ENCODE measurements at regions not wholly inside any gene's neighbourhood (a gene's known extent, or its start where the extent isn't known, plus 50 kb on each side); places are given as distances from the start of the nearest gene placed in this dataset.

DNA sequence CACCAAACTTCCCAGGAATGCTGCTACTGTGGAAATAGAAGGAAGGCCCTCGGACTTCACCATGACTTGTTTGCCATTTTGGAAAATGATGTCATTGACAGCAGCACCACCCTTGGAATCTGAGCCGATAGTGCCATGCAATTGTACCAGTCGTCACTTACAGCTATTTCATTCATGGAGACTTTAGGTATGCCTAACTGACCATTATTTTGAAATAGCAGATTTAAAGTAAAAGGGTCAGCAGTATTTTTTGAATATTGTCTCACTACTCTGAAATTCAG is 66.0 kb upstream of the ARL8B start:
- DNase-seq (ENCODE audit: low read depth in 1 of 2, low spot score in 2 of 2) (no peak), FAIRE-seq (no peak)
- no peak overlapping the region for H2BK5ac ChIP-seq (ENCODE audit: low read depth, low read length)
- H3K4ac ChIP-seq (replicated peaks; ENCODE audit: insufficient read length, low read depth, low read length), result no peak overlapping the region
- H2BK20ac ChIP-seq (ENCODE audit: low read length), result no peak overlapping the region
- POLR2A ChIA-PET (ENCODE audit: partially characterized antibody), result no interaction called here
- no peak overlapping the region for H3K4me3 ChIP-seq (ENCODE audit: extremely low read depth in 1 of 4, insufficient read depth in 2 of 4, low read depth in 3 of 4, low read length in 4 of 4)
- H3K36me3 ChIP-seq (ENCODE audit: control insufficient read depth in 2 of 4, insufficient read depth in 4 of 4, low read length in 3 of 4), result no peaks in the 10 kb centered on the region
- H4K20me1 ChIP-seq (replicated peaks in 1 of 2; ENCODE audit: control insufficient read depth in 1 of 2, insufficient read depth in 2 of 2, low read length in 2 of 2), result no peaks in the 10 kb centered on the region
- H3K56ac ChIP-seq (replicated peaks; ENCODE audit: insufficient read length, low read depth, low read length), result no peak overlapping the region
- H4K8ac ChIP-seq (ENCODE audit: extremely low read depth, insufficient read depth, low read length), result no peak overlapping the region
- no peak overlapping the region for H3K14ac ChIP-seq (ENCODE audit: insufficient read length)
- no peak overlapping the region for H4K91ac ChIP-seq (replicated peaks; ENCODE audit: insufficient read length, low read length)
- H3K18ac ChIP-seq (ENCODE audit: extremely low read depth, low read length), result no peak overlapping the region
- H3K4me2 ChIP-seq (ENCODE audit: insufficient read depth in 1 of 2, low read depth in 2 of 2, low read length in 2 of 2), result no peak overlapping the region
- H4K5ac ChIP-seq (ENCODE audit: insufficient read length, low read depth, low read length), result no peak overlapping the region
- no peak overlapping the region for H2BK120ac ChIP-seq (replicated peaks; ENCODE audit: low read depth, low read length)
- no peaks in the 10 kb centered on the region; the same call in 1 of the 2 replicates for H3K23me2 ChIP-seq (ENCODE audit: low read depth, low read length)
- H3K4me1 ChIP-seq (replicated peaks in 1 of 4; ENCODE audit: control insufficient read depth in 3 of 4, insufficient read depth in 4 of 4, low read length in 3 of 4), result no peaks in the 10 kb centered on the region
- CTCF ChIA-PET (ENCODE audit: partially characterized antibody), result interaction anchor here (0.7 to 2.2 kb wide), 4 partner anchors 14 to 345 kb away, joined by 3 to 6 read pairs (median 4); no protein-coding TSS in a partner anchor
- WGBS, 2 experiments (ENCODE audit: extremely low coverage in 1 of 2, insufficient coverage in 1 of 2, insufficient read length in 1 of 2, insufficient replicate concordance in 2 of 2, low coverage in 1 of 2, low lambda C conversion rate in 2 of 2, missing lambda C conversion rate in 1 of 2), result 84% methylated on average over 3 of the region's 3 CpGs; no CpG with 5 or more reads in 1 of the 2 experiments
- H3K27me3 ChIP-seq (replicated peaks in 1 of 4; ENCODE audit: control insufficient read depth in 3 of 4, extremely low read depth in 1 of 4, insufficient read depth in 3 of 4, low read length in 3 of 4), result no peaks in the 10 kb centered on the region; a peak in 1 of 7 replicates
- H3K23ac ChIP-seq (ENCODE audit: insufficient read length), result no peak overlapping the region
- no peak overlapping the region for H2AK5ac ChIP-seq (ENCODE audit: low read depth, low read length)
- H3K79me1 ChIP-seq (ENCODE audit: low read depth, low read length), result no peaks in the 10 kb centered on the region
- no peak overlapping the region for H2BK12ac ChIP-seq (ENCODE audit: low read depth, low read length)
- H3K9ac ChIP-seq (replicated peaks in 1 of 4; ENCODE audit: extremely low read depth in 1 of 4, low read depth in 3 of 4, low read length in 3 of 4), result no peak overlapping the region
- no peak overlapping the region for H3K27ac ChIP-seq (ENCODE audit: low read depth, low read length)
- H2BK15ac ChIP-seq (ENCODE audit: low read length), result no peak overlapping the region
- no peaks in the 10 kb centered on the region for H3K79me2 ChIP-seq (ENCODE audit: control insufficient read depth in 1 of 2, insufficient read depth in 2 of 2, low read length in 2 of 2)
- no peak overlapping the region for H2AFZ ChIP-seq (ENCODE audit: low read length)
- no peaks in the 10 kb centered on the region for H3K9me3 ChIP-seq (ENCODE audit: insufficient read depth in 2 of 2, low read depth in 1 of 2, low read length in 1 of 2)
- TF ChIP-seq RBBP5 (IDR thresholded peaks at IDR 0.05; ENCODE audit: borderline replicate concordance, low read depth, low read length) (no peak), BRCA1 (IDR thresholded peaks at IDR 0.05; ENCODE audit: low read depth, low read length) (no peak), ATF2 (IDR thresholded peaks at IDR 0.05; ENCODE audit: low read length) (no peak), TAF7 (optimal IDR thresholded peaks at IDR 0.05; ENCODE audit: borderline replicate concordance, low read depth, low read length) (no peak), HDAC6 (IDR thresholded peaks at IDR 0.05; ENCODE audit: low read depth, low read length) (no peak), SIN3A (conservative IDR thresholded peaks at IDR 0.05 in 1 of 2, IDR thresholded peaks at IDR 0.05 in 1 of 2; ENCODE audit: low read depth in 1 of 2, low read length in 2 of 2) (no peak), NANOG (IDR thresholded peaks at IDR 0.05; ENCODE audit: insufficient read depth, low read depth, low read length, poor library complexity, severe bottlenecking) (no peak), JUND (IDR thresholded peaks at IDR 0.05; ENCODE audit: low read length) (no peak), E2F6 (IDR thresholded peaks at IDR 0.05) (no peak), GTF2F1 (IDR thresholded peaks at IDR 0.05; ENCODE audit: borderline replicate concordance, low read depth, low read length) (no peak), SAP30 (IDR thresholded peaks at IDR 0.05; ENCODE audit: insufficient read depth, insufficient replicate concordance, low read length) (no peak)

All from H1 (cell line).